GM19455 (cell line): ENCODE measurements at regions not wholly inside any gene's neighbourhood (a gene's known extent, or its start where the extent isn't known, plus 50 kb on each side); places are given as distances from the start of the nearest gene placed in this dataset.

Experiments
- ATAC-seq: cut with Tn5 transposase; IDR thresholded peaks from one replicate; pipeline ENCODE4 v1.9.1; 2021; ENCODE audit not compliant: unreplicated experiment

DNA sequence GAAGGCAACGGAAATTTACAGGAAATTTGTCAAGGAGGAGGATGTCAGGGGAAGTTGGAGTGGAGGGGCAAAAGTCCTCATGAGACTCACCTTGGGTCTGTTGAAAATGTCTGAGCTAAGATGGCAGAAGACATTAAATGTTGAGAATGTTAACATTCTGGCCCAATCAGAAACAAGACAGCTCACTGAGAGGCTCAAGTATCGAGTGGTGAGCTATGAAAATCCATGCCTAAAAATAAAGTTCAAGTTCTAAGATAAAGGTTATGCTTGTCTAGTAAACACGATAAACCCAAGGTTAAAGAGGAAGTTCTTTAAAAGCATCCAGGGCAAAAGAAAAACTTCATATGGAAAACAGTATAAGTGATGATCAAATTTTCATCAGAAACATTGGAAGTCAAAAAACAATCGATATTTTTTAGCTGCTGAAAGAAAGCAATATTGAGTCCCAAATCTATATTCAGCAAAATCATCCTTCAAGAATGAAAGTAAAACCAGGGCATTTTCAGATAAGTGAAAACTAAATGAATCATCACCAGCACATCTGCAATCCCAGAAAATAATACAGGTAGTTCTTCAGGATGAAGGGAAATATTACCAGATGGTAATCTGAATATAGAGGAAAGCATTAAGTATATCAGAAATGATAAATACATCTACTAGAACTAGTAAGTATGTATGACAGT is 462.4 kb downstream of the TLL1 start:
- ATAC-seq, result no peak

GRCh38 chr4:166341992-166342391 is 469.0 kb downstream of the TLL1 start:
- no peak for ATAC-seq

GRCh38 chr4:166363198-166363597 is 490.2 kb downstream of the TLL1 start:
- ATAC-seq, result no peak

GRCh38 chr4:166366012-166366411 is 493.0 kb downstream of the TLL1 start:
- no peak for ATAC-seq

GRCh38 chr4:166377578-166377977 is 504.5 kb downstream of the TLL1 start:
- ATAC-seq, result no peak

GRCh38 chr4:166386491-166387360 is 513.7 kb downstream of the TLL1 start:
- no peak for ATAC-seq

DNA sequence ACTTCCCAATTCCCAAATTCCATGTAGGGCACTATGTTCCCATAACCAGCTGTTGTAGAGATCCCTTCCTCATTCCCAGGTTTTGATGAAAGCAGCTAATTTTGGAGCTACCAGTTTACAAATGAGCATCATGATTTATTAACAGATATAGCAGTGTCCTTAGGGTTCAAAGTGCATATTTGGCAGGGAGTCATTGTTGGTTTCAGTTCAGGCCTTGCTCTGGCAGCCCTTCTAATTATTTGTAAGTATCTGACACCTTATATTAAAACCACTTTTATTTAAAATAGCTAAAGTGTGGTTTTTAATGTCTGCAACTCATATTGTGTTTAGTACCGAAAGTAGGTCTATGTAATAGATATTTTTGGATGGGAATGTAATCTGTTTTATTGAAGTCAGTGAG is 518.5 kb downstream of the TLL1 start:
- no peak for ATAC-seq

- no peak for ATAC-seq
Observed at GRCh38 chr4:166399021-166399420, 526.0 kb downstream of the TLL1 start.

- no peak for ATAC-seq
Observed at GRCh38 chr4:166400270-166400894, 527.3 kb downstream of the TLL1 start.

GRCh38 chr4:166413356-166413755 is 540.3 kb downstream of the TLL1 start:
- ATAC-seq, result no peak

GRCh38 chr4:166414431-166414830 is 541.4 kb downstream of the TLL1 start:
- ATAC-seq, result no peak

- ATAC-seq, result no peak
Observed at GRCh38 chr4:166415749-166416148, 542.7 kb downstream of the TLL1 start.

GRCh38 chr4:166421556-166422156 is 548.6 kb downstream of the TLL1 start:
- no peak for ATAC-seq

DNA sequence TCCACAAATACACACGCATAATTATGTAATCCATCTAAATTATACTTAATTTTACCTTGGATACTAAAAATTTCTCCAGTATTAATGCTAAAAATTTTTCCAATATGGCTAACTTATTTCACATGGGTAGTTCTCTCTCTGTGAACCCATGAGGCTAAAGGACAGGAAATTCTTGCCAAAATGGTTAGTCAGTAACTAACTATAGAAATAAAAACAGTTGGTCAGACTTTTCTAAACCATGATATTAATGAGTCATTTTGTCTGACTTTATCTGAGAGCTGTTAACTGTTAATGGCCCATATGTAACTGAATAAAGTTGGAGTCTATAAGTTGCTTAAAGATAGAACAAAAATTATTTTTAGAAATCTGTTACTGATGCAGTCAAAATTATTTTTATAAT is 549.4 kb downstream of the TLL1 start:
- ATAC-seq, result no peak

DNA sequence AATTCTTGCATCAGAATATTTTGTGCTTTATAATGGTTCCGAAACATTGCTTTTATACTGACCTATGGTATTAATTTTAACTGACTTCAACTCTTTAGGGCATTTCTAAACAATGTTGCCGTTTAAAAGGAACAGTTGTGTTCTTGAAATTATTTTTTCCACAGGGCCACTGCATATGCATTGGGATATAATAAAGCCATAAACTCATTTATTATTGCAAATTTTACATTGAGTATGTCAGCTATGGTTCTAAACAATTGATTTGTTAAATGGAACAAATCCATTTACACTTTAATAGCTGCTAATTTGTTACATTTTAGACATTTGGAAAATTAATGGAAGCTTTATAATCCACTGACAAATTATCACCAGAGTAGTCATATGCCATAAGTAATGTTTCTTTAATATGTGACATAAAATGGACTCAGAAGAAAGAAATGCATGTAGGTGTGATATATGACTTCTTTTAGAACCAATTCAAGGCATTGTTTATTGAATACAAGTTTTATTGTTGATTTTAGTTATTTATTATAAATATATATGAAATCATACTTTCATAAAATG is 553.3 kb downstream of the TLL1 start:
- ATAC-seq, result no peak

GRCh38 chr4:166432125-166432524 is 559.1 kb downstream of the TLL1 start:
- ATAC-seq, result no peak

DNA sequence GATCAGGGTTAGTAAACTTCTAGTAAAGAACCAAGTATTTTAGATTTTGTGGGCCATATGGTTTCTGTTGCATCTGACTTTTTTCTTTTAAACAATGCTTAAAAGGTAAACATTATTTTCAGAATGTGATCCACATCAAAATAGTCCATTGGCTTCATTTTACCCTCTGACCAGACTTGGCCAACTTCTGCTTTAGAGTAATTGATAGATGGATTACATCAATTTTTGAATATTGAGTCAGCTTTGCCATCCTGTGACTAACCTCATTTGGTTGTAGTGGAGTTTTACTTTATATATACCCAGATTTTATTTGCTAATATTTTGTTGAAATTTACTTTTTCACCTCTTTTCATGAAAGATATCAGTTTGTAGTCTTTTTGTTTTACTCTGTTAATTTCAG is 559.8 kb downstream of the TLL1 start:
- ATAC-seq, result no peak

DNA sequence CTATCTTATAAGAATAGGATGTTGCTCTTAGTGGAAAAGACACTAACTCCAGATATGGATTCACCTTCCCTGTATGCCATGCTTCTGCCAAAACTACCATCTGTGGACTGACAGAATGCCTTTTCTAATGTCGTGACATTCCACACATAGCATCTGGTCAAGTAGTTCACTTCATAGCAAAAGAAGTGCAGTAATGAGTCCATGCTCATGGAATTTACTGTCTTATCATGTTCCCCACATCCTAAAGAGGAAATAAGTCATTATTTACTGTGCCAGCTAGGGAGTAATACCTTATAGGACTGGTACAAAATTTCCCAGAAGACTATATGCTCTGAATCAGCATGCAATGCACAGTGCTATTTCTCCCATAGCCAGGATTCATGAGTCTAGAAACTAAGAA is 562.4 kb downstream of the TLL1 start:
- ATAC-seq, result no peak

DNA sequence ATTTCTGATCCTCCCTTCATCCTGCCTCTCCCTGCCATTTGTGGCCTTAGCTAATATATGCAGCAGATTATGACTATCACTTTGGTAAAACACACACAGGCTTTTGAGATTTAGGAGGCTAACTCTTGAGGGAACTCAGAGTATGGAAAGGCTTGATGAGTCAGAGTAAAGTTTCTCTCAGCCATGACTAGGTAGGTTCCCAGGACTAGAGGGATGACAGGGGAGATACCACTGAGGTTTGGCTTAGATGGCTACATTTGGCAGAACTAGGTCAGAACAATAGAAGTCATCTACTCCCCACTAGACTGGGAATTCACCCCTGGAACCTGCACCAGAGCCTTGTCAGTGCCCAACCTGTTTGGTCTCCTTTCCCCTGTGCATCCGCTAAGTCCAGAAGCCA is 585.7 kb downstream of the TLL1 start:
- no peak for ATAC-seq

DNA sequence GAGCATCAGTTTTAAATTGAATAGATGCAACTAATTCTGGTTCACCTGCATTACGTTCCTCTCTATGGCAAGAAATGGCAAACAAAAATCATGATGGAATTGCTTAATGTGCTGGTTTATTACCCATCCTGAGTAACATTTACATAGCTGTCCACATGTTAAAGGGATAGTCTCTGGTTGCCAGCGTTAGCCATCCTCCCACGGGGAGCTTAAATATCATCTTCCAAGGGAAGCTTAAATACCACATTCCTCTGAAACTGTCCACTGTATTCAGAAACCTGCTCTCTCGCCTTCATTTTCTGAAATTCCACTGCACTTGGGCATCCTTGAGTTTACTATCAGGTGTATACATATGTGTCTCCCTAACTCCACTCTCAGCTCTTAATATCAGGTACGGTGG is 586.6 kb downstream of the TLL1 start:
- no peak for ATAC-seq
